AG04450 (cell line): ENCODE measurements at regions not wholly inside any gene's neighbourhood (a gene's known extent, or its start where the extent isn't known, plus 50 kb on each side); places are given as distances from the start of the nearest gene placed in this dataset.

Source experiments
- CTCF ChIA-PET: fragments of 300-600, 350-600 bp; formaldehyde crosslinking; extraction: SDS; loops from one replicate; lab custom pipeline; 2022; ENCODE audit warnings: antibody characterized with exemption, inconsistent platforms; lab: Charles Lee
- POLR2A ChIA-PET: fragments of 350-600 bp; formaldehyde crosslinking; extraction: SDS; loops from one replicate; lab custom pipeline; 2021; ENCODE audit warnings: antibody characterized with exemption, inconsistent platforms; lab: Yijun Ruan, JAX
- DNase-seq: peaks from one replicate; pipeline ENCODE4 v3.0.0-alpha.2; 2011; ENCODE audit warnings: low read depth, low spot score
- H3K27ac ChIP-seq: one replicate; pipeline ENCODE4 v1.5.1; 2012; ENCODE audit warnings: low read depth, low read length, control low read depth
- H3K27me3 ChIP-seq: one replicate; pipeline ENCODE4 v1.6.0; 2012; ENCODE audit warnings: low read length; ENCODE audit not compliant: control insufficient read depth, insufficient read depth
- H3K4me3 ChIP-seq: 2 replicates; pipeline ENCODE4 v1.5.1; 2011; ENCODE audit warnings: mild to moderate bottlenecking, low read depth, low read length, control low read depth
- H3K9me3 ChIP-seq: 2 replicates; pipeline ENCODE4 v1.5.1; 2012; ENCODE audit warnings: low read length; ENCODE audit not compliant: control insufficient read depth, insufficient read depth
- TF ChIP-seq, protein P1 (sequence below): IDR thresholded peaks from 2 replicates; pipeline ENCODE4 v1.5.1; 2011; ENCODE audit warnings: low read depth, low read length, control low read depth, inconsistent platforms

DNA sequence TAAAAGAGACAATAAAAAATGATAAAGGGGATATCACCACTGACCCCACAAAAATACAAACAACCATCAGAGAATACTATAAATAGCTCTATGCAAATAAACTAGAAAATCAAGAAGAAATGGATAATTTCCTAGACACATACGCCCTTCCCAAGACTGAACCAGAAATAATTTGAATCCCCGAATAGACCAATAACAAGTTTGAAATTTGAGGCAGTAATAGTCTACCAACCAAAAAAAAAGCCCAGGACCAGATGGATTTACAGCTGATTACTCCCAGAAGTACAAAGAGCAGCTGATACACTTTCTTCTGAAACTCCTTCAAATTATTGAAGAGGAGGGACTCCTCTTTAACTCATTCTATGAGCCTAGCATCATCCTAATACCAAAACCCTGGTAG, 128.1 kb downstream of the DMRTA1 start:
- POLR2A ChIA-PET: no interaction called here
- Histone ChIP-seq H3K27ac (no peak overlapping the region), H3K27me3 (no peaks in the 10 kb centered on the region), H3K9me3 (no peaks in the 10 kb centered on the region; the same call in 1 of the 2 replicates), H3K4me3 (no peak overlapping the region)
- CTCF ChIA-PET: no interaction called here
- no peak for DNase-seq
- TF ChIP-seq, protein P1, sequence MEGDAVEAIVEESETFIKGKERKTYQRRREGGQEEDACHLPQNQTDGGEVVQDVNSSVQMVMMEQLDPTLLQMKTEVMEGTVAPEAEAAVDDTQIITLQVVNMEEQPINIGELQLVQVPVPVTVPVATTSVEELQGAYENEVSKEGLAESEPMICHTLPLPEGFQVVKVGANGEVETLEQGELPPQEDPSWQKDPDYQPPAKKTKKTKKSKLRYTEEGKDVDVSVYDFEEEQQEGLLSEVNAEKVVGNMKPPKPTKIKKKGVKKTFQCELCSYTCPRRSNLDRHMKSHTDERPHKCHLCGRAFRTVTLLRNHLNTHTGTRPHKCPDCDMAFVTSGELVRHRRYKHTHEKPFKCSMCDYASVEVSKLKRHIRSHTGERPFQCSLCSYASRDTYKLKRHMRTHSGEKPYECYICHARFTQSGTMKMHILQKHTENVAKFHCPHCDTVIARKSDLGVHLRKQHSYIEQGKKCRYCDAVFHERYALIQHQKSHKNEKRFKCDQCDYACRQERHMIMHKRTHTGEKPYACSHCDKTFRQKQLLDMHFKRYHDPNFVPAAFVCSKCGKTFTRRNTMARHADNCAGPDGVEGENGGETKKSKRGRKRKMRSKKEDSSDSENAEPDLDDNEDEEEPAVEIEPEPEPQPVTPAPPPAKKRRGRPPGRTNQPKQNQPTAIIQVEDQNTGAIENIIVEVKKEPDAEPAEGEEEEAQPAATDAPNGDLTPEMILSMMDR: no peak

DNA sequence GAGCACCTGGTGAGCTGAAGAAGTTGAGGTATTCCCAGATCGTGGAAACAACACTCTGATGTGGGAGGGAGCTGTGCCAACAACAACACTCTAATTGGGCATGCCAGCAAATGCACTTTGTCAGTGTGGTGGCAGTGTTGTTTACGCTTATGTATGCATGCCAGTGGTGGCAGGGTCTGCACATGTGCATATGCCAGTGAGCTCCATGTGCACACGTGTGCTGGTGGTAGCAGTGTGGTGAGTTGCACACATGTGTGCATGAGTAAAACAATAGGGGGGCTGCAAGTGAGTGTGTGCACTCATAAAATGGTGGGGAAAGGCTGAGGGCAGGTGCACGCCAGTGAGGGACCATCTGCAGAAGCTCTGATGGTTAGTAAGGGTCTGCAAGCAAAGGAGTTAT, 134.2 kb downstream of the DMRTA1 start:
- Histone ChIP-seq H3K27ac (no peak overlapping the region), H3K9me3 (peaks cover 4% of the 10 kb centered on the region), H3K4me3 (no peak overlapping the region), H3K27me3 (no peaks in the 10 kb centered on the region)
- no peak for DNase-seq
- TF ChIP-seq, protein P1: no peak
- CTCF ChIA-PET: no interaction called here
- POLR2A ChIA-PET: no interaction called here

GRCh38 chr9:22582221-22582620, 135.6 kb downstream of the DMRTA1 start:
- TF ChIP-seq, protein P1: no peak

GRCh38 chr9:22588918-22589317, 142.3 kb downstream of the DMRTA1 start:
- no peak overlapping the region for H3K27ac ChIP-seq
- no peak for DNase-seq
- no peaks in the 10 kb centered on the region for H3K27me3 ChIP-seq
- POLR2A ChIA-PET: no interaction called here
- TF ChIP-seq, protein P1: no peak
- CTCF ChIA-PET: no interaction called here
- no peak overlapping the region for H3K4me3 ChIP-seq
- H3K9me3 ChIP-seq: no peaks in the 10 kb centered on the region

More at GRCh38 chr9:22582221-22582620, 135.6 kb downstream of the DMRTA1 start:
- Histone ChIP-seq H3K4me3 (no peak overlapping the region), H3K27me3 (no peaks in the 10 kb centered on the region), H3K27ac (no peak overlapping the region), H3K9me3 (peaks cover 4% of the 10 kb centered on the region)
- CTCF ChIA-PET: no interaction called here
- POLR2A ChIA-PET: no interaction called here
- DNase-seq: no peak

GRCh38 chr9:22590336-22591033, 143.9 kb downstream of the DMRTA1 start:
- no peaks in the 10 kb centered on the region for H3K27me3 ChIP-seq
- H3K4me3 ChIP-seq: no peak overlapping the region
- TF ChIP-seq, protein P1: no peak
- DNase-seq: no peak
- POLR2A ChIA-PET: no interaction called here
- no peak overlapping the region for H3K27ac ChIP-seq
- CTCF ChIA-PET: no interaction called here
- no peaks in the 10 kb centered on the region for H3K9me3 ChIP-seq
